GM18519 (cell line): ENCODE measurements at regions not wholly inside any gene's neighbourhood (a gene's known extent, or its start where the extent isn't known, plus 50 kb on each side); places are given as distances from the start of the nearest gene placed in this dataset.
"Not testable (repeated sequence)": the region's sequence is repeated elsewhere in the genome, so short reads cannot be mapped to it uniquely, and the experiment has no call there.

ENCODE experiments used
- ATAC-seq: cut with Tn5 transposase; IDR thresholded peaks from one replicate; pipeline ENCODE4 v1.9.1; 2021; ENCODE audit warnings: mild to moderate bottlenecking, moderate library complexity; ENCODE audit not compliant: unreplicated experiment, low FRiP score

DNA sequence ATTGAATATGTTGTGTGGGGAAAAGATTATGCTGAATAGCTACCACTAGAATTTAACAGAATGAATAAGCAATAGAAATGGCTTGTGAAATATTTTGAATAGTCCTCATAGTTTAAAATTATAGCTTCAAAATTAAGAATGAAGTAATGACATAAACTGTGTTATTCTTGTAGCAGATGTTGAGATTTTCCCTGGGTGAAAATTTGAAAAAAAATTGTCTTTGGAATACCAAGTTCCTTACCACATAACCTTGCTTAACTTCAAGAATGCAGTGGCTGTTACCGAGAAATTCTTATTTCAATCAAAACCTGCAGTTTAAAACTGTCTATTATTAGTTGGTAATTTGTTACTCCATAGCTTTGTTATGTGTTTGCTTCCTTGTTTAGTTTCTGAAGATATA lies 1268.6 kb downstream of the RAPGEF2 start:
- no peak for ATAC-seq

DNA sequence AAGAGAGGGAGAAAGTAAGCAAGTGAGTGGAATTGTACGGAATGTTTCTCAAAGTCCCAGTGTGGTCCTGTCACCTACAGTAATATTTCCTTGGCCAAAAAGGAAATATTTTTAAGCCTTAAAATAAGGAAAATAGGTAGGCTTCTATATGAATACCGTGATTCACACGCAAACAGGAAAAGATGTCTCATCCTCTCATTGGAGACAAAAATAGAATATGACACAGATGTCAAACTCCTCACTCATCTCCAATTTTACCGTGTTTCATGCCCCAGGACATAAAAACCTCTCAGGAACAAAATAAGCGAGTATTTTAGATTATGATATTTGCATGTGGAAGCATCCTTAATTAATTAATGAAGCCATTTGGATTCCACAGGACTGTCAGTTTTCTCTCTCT lies 1269.5 kb downstream of the RAPGEF2 start:
- ATAC-seq, result no peak

DNA sequence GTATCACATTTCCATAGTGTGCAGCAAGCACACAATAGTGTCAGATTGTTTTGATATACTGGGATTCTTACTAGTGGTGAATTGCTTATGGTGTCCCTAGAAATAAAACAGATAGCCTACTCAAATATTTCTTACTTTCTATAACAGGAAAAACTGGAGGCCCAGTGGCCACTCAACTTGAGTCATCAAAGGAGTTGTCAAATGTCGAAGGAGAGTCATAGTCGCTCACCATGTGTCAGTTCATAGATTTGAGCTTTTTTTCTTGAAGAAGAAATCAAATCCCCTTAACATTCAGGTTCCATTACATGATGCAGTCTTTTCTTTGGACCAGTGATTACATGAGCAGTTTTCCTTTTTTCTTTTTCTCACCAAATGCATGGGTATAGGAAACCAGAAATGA lies 1271.0 kb downstream of the RAPGEF2 start:
- ATAC-seq, result no peak

DNA sequence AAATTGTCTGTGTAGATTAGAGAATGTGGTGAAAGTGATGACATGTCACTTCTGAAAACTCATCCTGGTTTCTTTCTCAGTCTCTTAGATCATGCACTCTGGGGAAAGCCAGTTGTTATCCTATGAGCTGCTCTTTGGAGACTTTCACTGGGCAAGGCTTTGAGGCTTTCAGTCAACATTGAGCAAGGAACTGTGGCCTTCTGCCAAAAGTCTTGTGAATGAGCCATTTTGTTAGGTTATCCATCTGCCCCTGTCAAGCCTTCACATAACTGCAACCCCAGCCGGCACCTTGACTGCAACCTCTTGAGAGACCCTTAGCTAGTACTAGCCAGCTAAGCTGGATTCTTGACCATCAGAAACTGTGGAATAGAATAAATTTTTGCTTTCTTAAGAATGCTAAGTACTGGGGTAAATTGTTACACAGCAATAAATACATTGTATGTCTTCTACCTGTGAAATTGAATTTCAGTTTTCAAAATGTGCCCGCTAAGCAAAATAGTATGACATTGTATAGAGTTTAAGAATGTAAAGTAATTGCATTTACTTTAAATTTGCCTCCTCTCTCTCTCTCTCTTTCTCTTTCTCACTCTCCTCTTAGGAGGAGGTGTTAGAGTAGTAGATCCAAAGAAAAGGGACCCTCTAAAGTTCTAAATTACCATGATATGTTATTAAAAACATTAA lies 1273.0 kb downstream of the RAPGEF2 start:
- no peak for ATAC-seq

DNA sequence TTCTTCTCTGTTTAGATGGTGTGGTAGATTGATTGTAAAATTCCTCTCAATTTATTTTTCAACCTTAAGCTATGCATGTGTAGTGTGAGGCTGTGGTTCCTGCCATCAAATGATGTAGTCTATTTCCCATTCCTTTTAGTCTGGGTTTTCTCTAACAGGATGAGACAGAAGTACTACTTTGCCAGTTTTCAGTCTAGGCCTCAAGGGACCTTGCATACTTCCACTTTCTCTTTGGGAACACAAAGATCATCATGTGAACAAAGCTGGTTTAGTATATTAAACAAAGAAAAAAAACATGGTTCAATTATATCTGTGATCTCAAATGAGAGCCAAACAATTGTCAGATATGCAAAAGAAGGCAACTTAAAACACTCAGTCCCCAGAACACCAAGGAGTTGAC lies 1284.0 kb downstream of the RAPGEF2 start:
- ATAC-seq, result no peak

DNA sequence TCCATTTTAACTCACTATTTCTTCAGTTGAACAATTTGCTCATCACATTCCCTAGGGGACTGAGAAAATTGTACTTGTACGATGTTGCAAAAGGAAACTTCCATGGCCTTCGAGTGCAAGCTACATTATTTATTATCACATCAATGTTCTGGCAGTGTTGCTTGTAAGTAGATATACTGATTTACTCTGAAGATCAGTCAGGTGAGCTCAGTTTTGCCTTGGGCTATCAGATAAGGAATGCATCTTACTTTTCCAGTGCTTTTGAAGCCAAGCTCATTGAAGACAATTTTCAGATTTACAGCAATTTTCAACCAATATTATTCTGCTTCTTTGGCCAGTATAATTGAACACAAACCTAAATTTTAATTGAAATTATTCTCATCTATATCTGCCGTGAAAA lies 1296.9 kb downstream of the RAPGEF2 start:
- no peak for ATAC-seq

DNA sequence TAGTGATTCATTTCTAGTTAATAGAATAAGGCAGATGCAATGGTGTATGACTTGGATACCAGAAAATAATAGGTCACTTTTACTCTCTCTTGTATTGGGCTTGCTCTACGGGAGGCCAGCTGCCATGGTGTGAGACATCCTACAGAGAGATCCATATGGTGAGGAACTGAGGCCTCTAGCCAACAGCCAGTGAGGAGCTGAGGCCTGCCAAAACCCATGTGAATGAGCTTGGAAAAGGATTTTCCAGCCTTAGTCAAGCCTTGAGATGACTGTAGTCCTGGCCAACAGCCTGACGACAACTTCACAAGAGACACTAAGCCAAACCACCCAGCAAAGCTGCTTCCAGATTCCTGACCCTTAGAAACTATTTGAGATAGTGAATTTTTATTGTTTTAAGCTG lies 1300.2 kb downstream of the RAPGEF2 start:
- no peak for ATAC-seq

DNA sequence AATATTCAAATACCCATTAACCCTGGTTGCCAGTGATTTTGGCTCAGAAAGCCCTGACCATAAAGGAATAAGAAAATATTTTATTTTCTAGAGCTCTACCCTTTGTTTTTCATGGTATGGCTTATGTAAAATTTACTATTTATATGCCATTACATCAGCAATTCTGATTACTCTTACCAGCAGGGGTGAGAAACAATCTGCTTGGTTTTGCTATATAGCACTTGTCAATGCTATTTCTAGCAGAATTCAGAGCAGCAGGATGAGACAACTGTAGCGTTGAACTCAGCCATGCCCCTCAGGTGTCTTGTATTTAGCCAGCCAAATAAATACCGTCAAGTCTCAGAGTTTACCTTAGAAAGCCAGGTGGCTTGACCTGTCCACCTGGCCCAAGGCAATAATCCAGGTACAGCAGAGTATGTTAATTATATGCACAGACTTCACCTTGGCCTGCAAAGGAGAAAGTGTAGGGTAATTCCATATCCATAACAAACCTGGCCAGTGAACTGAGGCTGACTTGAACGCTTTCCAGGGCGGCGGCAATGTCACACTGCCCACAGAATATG lies 1303.5 kb downstream of the RAPGEF2 start:
- ATAC-seq, result no peak

DNA sequence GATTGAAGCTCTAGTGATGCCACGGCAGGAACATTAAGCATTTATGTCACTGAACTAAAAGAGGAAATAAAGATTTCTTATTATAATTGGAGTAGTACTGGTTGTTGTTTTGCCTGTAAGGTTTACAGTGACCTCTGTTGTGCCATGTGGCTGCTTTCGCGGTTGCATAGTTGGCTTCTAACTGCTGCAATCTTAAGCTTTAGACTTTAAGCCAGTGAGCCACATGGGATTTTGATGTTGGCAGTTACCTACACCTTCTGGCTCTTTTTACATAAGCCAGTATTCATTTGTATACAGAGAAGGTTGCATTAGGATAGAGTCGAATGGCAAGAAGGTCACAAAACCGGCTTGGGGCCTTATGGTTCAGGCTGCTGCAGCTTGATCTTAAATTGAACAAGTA lies 1311.6 kb downstream of the RAPGEF2 start:
- ATAC-seq, result no peak

DNA sequence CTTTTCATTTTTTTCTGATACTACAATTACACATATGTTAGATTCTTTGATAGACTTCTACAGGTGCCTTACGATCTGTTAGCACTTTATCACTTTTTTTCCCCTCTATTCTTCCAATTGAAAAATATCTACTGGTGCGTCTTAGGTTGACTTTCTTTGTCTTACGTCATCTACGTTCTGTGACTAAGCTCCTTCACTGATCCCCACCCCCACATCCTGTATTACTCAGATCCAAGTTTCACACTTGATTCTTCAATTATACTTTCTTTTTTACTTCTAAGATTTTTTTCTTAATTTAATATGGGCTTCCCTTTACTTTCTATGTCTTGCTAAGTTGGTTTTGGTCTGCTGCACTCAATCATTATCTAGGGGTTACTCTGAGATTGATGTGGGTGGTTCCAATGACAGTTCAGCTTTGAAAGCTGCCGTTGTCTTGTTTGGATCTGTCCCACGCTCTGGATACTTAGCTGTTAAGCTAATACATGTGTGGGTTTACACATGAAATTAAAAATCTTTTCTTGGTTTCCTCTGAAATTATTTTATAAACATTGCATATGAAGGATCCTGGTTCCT lies 1321.1 kb downstream of the RAPGEF2 start:
- no peak for ATAC-seq

DNA sequence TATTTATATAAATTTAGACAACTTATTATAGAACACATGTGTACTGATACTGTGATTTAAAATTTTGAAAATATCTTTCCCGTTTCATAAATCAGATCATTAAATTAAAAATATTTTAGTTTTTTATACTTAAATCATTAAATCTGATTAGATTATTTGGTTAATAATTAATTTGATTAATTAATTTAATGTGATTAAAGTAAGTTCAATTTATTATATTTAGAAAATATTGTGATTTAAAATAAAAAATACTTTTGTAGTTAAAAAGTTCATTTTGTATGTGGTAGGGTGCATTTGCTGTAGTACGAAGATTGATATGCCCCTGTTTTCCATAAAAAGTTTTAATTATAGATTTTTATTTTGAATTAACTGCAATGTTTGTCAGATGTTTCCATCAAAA lies 1323.4 kb downstream of the RAPGEF2 start:
- ATAC-seq, result no peak

DNA sequence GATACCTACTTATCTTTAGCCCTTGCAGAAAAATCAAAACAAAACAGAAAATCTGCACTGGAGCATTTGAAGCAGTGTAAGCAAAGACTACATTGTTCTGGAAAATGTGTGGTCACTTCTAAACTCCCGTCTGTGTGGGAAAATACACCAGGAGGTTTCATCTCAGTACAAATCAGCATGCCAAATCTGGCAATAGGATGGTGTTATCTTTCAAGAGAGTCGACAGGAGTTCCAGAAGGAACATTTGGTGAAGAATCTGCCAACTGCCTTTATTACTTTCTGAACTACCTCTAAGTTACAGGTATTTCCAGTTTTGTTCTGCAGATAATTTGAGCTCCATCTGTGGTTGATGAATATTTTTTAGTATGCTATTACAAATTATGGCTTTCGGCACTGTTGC lies 1348.0 kb downstream of the RAPGEF2 start:
- no peak for ATAC-seq

DNA sequence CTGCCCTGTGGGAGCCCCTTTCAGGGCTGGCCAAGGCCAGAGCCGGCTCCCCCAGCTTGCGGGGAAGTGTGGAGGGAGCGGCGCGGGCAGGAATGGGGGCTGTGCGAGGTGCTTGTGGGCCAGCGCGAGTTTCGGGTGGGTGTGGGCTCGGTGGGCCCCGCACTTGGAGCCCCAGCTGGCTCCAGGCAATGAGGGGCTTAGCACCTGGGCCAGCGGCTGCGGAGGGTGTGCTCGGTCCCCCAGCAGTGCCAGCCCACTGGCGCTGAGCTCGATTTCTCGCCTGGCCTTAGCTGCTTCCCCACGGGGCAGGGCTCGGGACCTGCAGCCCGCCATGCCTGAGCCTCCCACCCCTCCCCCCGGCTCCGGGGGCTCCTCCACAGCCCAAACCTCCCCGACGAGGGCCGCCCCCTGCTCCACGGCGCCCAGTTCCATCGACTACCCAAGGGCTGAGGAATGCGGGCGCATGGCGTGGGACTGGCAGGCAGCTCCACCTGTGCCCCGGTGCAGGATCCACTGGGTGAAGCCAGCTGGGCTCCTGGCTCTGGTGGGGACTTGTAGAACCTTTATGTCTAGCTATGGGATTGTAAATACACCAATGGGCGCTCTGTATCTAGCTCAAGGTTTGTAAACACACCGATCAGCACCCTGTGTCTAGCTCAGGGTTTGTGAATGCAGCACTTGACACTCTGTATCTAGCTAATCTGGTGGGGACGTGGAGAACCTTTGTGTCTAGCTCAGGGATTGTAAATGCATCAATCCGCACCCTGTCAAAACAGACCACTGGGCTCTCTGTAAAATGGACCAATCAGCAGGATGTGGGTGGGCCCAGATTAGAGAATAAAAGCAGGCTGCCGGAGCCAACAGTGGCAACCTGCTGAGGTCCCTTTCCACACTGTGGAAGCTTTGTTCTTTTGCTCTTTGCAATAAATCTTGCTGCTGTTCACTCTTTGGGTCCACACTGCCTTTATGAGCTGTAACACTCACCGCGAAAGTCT lies 1379.1 kb downstream of the RAPGEF2 start:
- ATAC-seq, result not testable (repeated sequence)

DNA sequence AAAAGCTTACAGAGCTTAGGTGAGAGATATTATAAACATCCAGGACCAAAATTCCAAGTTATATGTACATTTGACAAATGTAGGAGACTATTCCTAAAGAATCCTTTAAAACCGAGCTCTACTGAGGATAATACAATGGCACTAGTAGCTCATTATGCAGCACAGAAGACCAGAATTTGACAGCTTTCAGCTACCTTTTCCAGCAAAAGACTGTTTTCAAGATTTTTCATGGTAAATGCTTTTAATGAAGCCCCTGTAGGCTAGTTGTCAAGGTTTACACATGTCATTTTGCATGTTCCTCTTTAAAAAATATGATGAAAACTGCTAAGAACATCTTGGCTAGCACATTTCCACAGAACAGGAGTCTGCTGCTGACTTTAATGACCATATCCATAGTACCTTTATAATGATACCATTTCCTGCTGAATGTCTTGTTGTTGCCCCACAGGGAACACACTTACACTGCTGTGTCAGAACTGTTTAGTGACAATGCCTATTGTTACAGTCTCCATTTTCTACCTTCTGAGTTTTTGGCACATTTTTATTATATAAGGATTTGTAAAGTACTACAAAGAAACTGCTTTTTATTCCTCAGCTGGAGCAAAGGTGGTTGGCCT lies 1382.3 kb downstream of the RAPGEF2 start:
- no peak for ATAC-seq

DNA sequence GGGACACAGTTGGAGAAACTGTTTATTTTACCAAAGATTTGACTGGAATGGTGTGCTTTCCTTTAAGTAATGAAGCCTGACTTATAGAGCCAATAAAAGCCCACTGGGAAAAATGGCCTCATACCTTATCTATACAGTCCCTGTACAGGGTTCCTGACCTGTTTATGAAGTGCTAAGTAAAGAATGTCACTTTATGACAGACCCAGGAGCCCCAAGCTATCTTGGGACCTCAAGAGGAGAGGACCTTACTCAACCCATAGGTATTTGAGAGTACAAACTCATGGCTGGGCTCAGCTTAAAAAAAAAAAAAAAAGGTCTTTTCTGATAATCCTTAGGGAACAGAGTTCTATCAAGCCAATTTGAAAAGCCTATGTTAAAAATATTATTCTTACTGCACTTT lies 1389.3 kb downstream of the RAPGEF2 start:
- ATAC-seq, result no peak

DNA sequence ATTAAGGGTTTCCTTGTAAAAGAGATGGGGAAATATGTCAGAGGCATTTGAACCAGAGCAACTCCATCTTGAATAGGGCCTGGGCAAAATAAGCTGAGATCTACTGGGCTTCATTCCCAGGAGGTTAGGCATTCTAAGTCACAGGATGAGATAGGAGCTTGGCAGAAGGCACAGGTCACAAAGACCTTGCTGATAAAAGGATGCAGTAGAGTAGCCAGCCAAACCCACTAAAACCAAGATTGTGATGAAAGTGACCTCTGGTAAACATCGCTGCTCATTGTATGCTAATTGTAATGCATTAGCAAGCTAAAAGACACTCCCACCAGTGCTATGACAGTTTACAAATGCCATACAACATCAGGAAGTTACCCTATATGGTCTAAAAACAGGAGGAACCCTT lies 1390.3 kb downstream of the RAPGEF2 start:
- no peak for ATAC-seq

DNA sequence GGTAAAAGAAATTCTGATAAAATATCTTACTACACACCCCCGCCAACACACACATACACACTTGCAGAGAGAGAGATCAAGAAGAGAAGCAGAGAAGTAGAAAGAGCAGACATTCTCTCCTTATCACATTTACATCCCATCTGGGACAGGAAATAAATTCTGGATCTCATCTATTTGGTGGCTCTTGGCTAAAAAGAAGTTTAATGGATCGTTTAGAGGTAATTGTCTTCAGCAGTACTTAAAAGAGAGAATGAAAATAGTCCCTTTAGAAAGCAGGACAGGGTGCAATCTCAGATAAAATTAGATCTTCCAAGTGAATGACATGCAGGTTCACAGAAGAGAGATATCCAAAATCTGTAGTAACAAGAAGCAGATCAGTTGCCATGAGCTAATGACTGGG lies 1392.5 kb downstream of the RAPGEF2 start:
- no peak for ATAC-seq

DNA sequence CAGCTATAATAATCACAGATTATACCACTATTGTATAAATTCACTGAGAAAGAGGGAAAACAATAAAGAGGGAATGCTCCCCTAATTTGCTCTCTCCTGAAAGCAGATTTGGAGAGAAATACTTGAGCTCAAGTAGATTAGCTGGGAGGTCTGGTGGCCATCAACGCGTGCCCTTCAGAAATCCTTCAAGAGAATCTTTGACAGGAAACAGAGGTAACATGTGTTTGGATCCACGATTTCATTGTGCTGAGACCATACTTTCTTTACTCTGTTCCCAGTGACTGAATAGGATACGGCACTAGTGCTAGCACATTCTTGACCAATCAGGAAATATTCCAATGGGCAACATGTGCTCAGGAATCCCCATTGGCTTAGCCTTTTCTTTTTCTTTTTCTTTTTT lies 1395.3 kb downstream of the RAPGEF2 start:
- no peak for ATAC-seq

DNA sequence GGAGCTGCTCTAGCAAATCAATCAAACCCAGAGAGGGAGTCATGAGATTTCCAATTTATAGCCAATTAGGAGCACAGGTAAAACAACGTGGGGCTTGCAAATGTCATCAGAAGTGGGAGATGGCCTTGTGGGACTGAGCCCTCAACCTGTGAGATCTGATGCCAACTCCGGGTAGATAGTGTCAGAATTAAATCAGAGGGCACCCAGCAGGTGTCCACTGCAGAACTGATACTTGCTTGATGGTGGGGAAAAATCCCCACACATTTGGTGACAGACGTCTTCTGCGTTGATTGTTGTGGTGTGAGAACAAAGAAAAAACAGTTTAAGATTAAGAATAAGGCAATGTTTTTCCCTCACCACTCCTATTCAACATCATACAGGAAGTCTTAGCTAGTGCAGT lies 1402.8 kb downstream of the RAPGEF2 start:
- ATAC-seq, result no peak

DNA sequence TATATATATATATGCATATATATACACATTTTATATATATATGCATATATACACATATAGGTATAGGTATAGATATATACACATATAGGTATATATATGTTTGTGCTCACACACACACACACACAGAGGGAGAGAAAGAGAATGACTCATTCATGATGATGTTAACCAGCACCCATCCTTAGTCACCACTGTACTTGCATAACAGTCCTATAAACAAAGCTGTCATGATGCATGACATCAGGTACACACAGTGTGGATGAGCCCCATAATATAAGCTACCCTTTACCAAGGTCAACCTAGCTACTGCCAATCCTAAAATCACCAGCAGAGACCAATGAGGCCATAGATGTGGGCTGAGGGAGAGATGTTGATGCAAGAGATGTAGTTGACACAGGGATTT lies 1408.0 kb downstream of the RAPGEF2 start:
- ATAC-seq, result no peak

DNA sequence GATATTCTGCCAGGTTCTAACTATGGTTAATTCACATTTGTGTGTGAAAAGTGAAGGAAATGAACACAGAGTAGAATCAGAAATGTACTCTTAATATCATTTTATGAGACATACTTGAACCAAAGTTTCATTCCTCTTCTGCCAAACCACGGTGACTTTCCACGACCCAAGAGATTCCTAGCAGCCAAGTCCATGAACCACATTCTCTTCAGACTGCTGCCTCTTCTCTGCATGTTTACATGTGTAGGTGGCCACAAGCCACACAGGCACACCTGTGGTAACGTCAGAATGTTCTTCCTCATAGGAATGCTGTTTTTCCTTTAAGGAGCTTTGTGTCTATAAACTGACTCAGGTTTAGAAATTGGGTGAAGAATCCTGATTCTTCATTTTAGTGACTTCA lies 1411.2 kb downstream of the RAPGEF2 start:
- ATAC-seq, result no peak
